ENCODE measurements at regions not wholly inside any gene's neighbourhood (a gene's known extent, or its start where the extent isn't known, plus 50 kb on each side); places are given as distances from the start of the nearest gene placed in this dataset.
"Not testable (repeated sequence)": the region's sequence is repeated elsewhere in the genome, so short reads cannot be mapped to it uniquely, and the experiment has no call there.

- no peak for DNase-seq
- no peak for TF ChIP-seq CTCF (IDR thresholded peaks at IDR 0.05)
- no peaks in the 10 kb centered on the region for H3K27me3 ChIP-seq
- H3K4me3 ChIP-seq = no peak overlapping the region
- no peaks in the 10 kb centered on the region for H3K36me3 ChIP-seq
- H3K4me1 ChIP-seq = no peaks in the 10 kb centered on the region
- no peak for ATAC-seq
- no peak overlapping the region for H3K27ac ChIP-seq
- intact Hi-C loops (cut with DNase I) = no loop called here
- peaks cover 0 to 13% of the 10 kb centered on the region in 2 donors for H3K9me3 ChIP-seq
Observed at GRCh38 chr1:196114193-196114592, 494.0 kb downstream of the KCNT2 start.

GRCh38 chr1:196108990-196109389, 499.2 kb downstream of the KCNT2 start:
- ATAC-seq; intact Hi-C loops (cut with DNase I); H3K27me3 ChIP-seq; H3K4me3 ChIP-seq; H3K27ac ChIP-seq; DNase-seq; H3K4me1 ChIP-seq; H3K36me3 ChIP-seq: not testable (repeated sequence)
- H3K9me3 ChIP-seq = peaks cover 0 to 13% of the 10 kb centered on the region in 2 donors

- ATAC-seq = no peak
- TF ChIP-seq CTCF (IDR thresholded peaks at IDR 0.05) = no peak
- H3K27ac ChIP-seq = no peak overlapping the region
- no peak overlapping the region for H3K4me3 ChIP-seq
- H3K36me3 ChIP-seq = no peaks in the 10 kb centered on the region
- no peak for DNase-seq
- H3K27me3 ChIP-seq = no peaks in the 10 kb centered on the region
- peaks cover 0 to 19% of the 10 kb centered on the region in 2 donors for H3K9me3 ChIP-seq
- H3K4me1 ChIP-seq = no peaks in the 10 kb centered on the region
- intact Hi-C loops (cut with DNase I) = no loop called here
Observed at GRCh38 chr1:196105901-196106300, 502.3 kb downstream of the KCNT2 start.

DNA sequence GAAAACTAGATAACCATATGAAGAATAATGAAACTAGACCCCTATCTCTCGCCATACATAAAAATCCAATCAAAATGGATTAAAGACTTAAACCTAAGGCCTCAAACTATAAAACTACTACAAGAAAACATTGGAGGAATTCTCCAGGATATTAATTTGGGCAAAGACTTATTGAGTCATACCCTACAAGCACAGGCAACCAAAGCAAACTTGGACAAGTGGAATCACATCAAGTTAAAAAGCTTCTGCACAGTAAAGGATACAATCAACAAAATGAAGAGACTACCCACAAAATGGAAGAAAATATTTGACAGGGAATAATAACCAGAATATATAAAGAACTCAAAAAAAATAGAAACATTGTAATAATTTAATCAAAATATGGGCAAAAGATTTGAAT, 505.4 kb downstream of the KCNT2 start:
- Histone ChIP-seq H3K36me3 (no peaks in the 10 kb centered on the region), H3K27me3 (no peaks in the 10 kb centered on the region), H3K27ac (no peak overlapping the region), H3K4me1 (no peaks in the 10 kb centered on the region), H3K9me3 (peaks cover 0 to 10% of the 10 kb centered on the region in 2 donors), H3K4me3 (no peak overlapping the region)
- DNase-seq (no peak), ATAC-seq (no peak)
- no peak for TF ChIP-seq CTCF (IDR thresholded peaks at IDR 0.05)
- intact Hi-C loops (cut with DNase I) = no loop called here

GRCh38 chr1:196098000-196098399, 510.2 kb downstream of the KCNT2 start:
- Histone ChIP-seq H3K27me3 (no peaks in the 10 kb centered on the region), H3K4me3 (no peak overlapping the region), H3K36me3 (no peaks in the 10 kb centered on the region), H3K4me1 (no peaks in the 10 kb centered on the region), H3K27ac (no peak overlapping the region), H3K9me3 (peaks cover 0 to 10% of the 10 kb centered on the region in 2 donors)
- ATAC-seq (no peak), DNase-seq (no peak)
- intact Hi-C loops (cut with DNase I) = no loop called here
- TF ChIP-seq CTCF (IDR thresholded peaks at IDR 0.05) = no peak

DNA sequence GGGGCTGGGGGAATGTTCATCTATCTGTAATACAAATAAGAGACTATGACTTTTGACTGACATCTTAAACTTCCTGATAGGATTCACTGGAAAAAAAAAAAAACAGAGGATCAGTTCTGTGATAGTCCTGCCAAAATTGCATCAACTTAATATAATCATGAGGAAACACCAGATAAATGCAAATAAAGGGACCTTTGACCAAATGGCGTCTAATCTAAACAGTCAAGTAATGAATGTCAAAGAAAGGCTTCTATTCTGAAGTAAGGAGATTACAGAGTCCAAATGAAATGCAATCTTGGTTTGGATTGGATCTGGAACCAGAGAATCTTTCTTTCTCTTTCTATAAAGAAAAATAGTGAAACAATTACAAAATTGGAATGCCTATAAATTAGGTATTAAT, 513.4 kb downstream of the KCNT2 start:
- Histone ChIP-seq H3K4me1 (no peaks in the 10 kb centered on the region), H3K4me3 (no peak overlapping the region), H3K27ac (no peak overlapping the region), H3K27me3 (no peaks in the 10 kb centered on the region), H3K36me3 (no peaks in the 10 kb centered on the region), H3K9me3 (no peaks in the 10 kb centered on the region)
- TF ChIP-seq CTCF (IDR thresholded peaks at IDR 0.05) = no peak
- ATAC-seq = no peak
- peak in 1 of 4 donors; percentile 20 for DNase-seq
- intact Hi-C loops (cut with DNase I) = no loop called here

All from left lung (tissue), 4 donors.